GM23338 (cell line): ENCODE measurements at regions not wholly inside any gene's neighbourhood (a gene's known extent, or its start where the extent isn't known, plus 50 kb on each side); places are given as distances from the start of the nearest gene placed in this dataset.
"Not testable (repeated sequence)": the region's sequence is repeated elsewhere in the genome, so short reads cannot be mapped to it uniquely, and the experiment has no call there.

Experiments
- ATAC-seq: fragments of 200-7000 bp; cut with Tn5 transposase; 3 replicates; pipeline ENCODE4 v1.9.1; 2020
- DNase-seq: peaks from one replicate; pipeline ENCODE4 v3.0.0-alpha.2; 2015; ENCODE audit warnings: low spot score
- H2AFZ ChIP-seq: fragments of 200-600 bp; sonication (generic); 2 replicates; pipeline ENCODE4 v1.8.0; 2016; ENCODE audit warnings: antibody characterized with exemption, mild to moderate bottlenecking, moderate library complexity
- H3F3A ChIP-seq: fragments of 200-600 bp; sonication (generic); replicated peaks from 2 replicates; pipeline ENCODE4 v1.8.0; 2017; ENCODE audit warnings: antibody characterized with exemption, mixed run types, low read depth
- H3K27ac ChIP-seq: fragments of 200-600 bp; sonication (generic); 2 replicates; pipeline ENCODE4 v1.6.1; 2016; ENCODE audit warnings: low read depth
- H3K27me3 ChIP-seq: fragments of 200-600 bp; sonication (generic); 2 replicates; pipeline ENCODE4 v1.8.0; 2016; ENCODE audit warnings: mild to moderate bottlenecking, mixed run types, moderate library complexity; ENCODE audit not compliant: insufficient read depth
- H3K36me3 ChIP-seq: fragments of 200-600 bp; sonication (generic); 2 replicates; pipeline ENCODE4 v1.8.0; 2016; ENCODE audit warnings: mild to moderate bottlenecking; ENCODE audit not compliant: insufficient read depth
- H3K4me1 ChIP-seq: fragments of 200-600 bp; sonication (generic); 2 replicates; pipeline ENCODE4 v1.8.0; 2016; ENCODE audit warnings: mild to moderate bottlenecking, moderate library complexity; ENCODE audit not compliant: insufficient read depth
- H3K4me2 ChIP-seq: fragments of 200-600 bp; sonication (generic); 2 replicates; pipeline ENCODE4 v1.7.1; 2017; ENCODE audit warnings: mixed run types
- H3K4me3 ChIP-seq: fragments of 200-600 bp; sonication (generic); 2 replicates; pipeline ENCODE4 v1.6.1; 2016; ENCODE audit warnings: mixed run types
- H3K79me2 ChIP-seq: fragments of 200-600 bp; sonication (generic); replicated peaks from 2 replicates; pipeline ENCODE4 v1.8.0; 2017; ENCODE audit warnings: mild to moderate bottlenecking; ENCODE audit not compliant: insufficient read depth
- H3K9me2 ChIP-seq: fragments of 200-600 bp; sonication (generic); 2 replicates; pipeline ENCODE4 v1.8.0; 2017; ENCODE audit not compliant: insufficient read depth
- H4K20me1 ChIP-seq: fragments of 200-600 bp; sonication (generic); replicated peaks from 2 replicates; pipeline ENCODE4 v1.8.0; 2017; ENCODE audit warnings: mild to moderate bottlenecking; ENCODE audit not compliant: insufficient read depth
- H3K27ac Mint-ChIP-seq: 2 replicates; pipeline ENCODE4 v1.8.0; 2020; ENCODE audit warnings: inconsistent platforms, mild to moderate bottlenecking, moderate library complexity, mixed read lengths
- H3K27me3 Mint-ChIP-seq: 3 replicates; pipeline ENCODE4 v1.8.0; 2022; ENCODE audit warnings: low read depth, mild to moderate bottlenecking, moderate library complexity, mixed read lengths, inconsistent platforms; ENCODE audit not compliant: insufficient read depth, poor library complexity
- H3K36me3 Mint-ChIP-seq: 3 replicates; pipeline ENCODE4 v1.8.0; 2021; ENCODE audit warnings: low read depth, mild to moderate bottlenecking, inconsistent platforms, moderate library complexity, mixed read lengths
- H3K4me1 Mint-ChIP-seq: 3 replicates; pipeline ENCODE4 v1.8.0; 2020; ENCODE audit warnings: mild to moderate bottlenecking, inconsistent platforms, mixed read lengths
- H3K4me3 Mint-ChIP-seq: 3 replicates; pipeline ENCODE4 v1.8.0; 2021; ENCODE audit warnings: moderate library complexity, mild to moderate bottlenecking, inconsistent platforms, mixed read lengths
- H3K9me3 Mint-ChIP-seq: 3 replicates; pipeline ENCODE4 v1.8.0; 2020; ENCODE audit warnings: moderate library complexity, mild to moderate bottlenecking, inconsistent platforms, mixed read lengths
- JUNB ChIP-seq: IDR thresholded peaks from one replicate; pipeline ENCODE4 v1.6.1; 2016; ENCODE audit warnings: antibody characterized with exemption; ENCODE audit not compliant: unreplicated experiment
- POLR2AphosphoS5 ChIP-seq: IDR thresholded peaks from 2 replicates; pipeline ENCODE4 v1.6.1; 2016; ENCODE audit warnings: antibody characterized with exemption, low read depth
- ZNF114 ChIP-seq: fragments of 250-450 bp; sonication (Bioruptor Pico); IDR thresholded peaks from 2 replicates; pipeline ENCODE4 v1.5.0; 2020; ENCODE audit warnings: mild to moderate bottlenecking, moderate library complexity
- ZNF331 ChIP-seq: fragments of 250-450 bp; sonication (Bioruptor Pico); IDR thresholded peaks from 2 replicates; pipeline ENCODE4 v1.5.0; 2020; ENCODE audit warnings: low read depth, mild to moderate bottlenecking, moderate library complexity
- TF ChIP-seq, protein P1 (sequence below): fragments of 250-450 bp; sonication (Bioruptor Pico); IDR thresholded peaks from 2 replicates; pipeline ENCODE4 v1.5.0; 2020; ENCODE audit warnings: mild to moderate bottlenecking, moderate library complexity
- TF ChIP-seq, protein P2 (sequence below), 2 experiments: fragments of 200-600 bp in 1 of 2; sonication (generic) in 1 of 2; conservative IDR thresholded peaks; 2 replicates each; pipeline versions ENCODE4 v1.5.1 to v1.6.1; 2016 to 2017; ENCODE audit warnings: antibody characterized with exemption in 2 of 2, low read depth in 2 of 2, mild to moderate bottlenecking in 2 of 2, moderate library complexity in 1 of 2

DNA sequence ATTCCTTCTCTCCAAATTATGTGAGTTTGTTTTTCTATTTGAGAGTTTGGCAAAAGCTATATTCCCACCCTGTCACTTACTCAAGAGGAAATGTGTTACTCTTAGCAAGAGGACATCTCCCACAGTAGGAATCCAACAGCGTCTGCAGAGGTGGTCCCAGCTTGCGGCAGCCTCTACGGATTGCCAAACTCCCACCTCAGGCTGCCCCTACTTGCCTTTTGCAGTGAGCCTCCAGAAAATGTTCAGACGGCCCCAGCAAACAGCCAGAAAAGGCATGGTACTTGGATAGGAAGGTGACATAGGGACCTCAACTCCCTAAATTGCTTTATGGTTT, 158.4 kb downstream of the SUCLG1 start (continued):
- TF ChIP-seq, protein P1, sequence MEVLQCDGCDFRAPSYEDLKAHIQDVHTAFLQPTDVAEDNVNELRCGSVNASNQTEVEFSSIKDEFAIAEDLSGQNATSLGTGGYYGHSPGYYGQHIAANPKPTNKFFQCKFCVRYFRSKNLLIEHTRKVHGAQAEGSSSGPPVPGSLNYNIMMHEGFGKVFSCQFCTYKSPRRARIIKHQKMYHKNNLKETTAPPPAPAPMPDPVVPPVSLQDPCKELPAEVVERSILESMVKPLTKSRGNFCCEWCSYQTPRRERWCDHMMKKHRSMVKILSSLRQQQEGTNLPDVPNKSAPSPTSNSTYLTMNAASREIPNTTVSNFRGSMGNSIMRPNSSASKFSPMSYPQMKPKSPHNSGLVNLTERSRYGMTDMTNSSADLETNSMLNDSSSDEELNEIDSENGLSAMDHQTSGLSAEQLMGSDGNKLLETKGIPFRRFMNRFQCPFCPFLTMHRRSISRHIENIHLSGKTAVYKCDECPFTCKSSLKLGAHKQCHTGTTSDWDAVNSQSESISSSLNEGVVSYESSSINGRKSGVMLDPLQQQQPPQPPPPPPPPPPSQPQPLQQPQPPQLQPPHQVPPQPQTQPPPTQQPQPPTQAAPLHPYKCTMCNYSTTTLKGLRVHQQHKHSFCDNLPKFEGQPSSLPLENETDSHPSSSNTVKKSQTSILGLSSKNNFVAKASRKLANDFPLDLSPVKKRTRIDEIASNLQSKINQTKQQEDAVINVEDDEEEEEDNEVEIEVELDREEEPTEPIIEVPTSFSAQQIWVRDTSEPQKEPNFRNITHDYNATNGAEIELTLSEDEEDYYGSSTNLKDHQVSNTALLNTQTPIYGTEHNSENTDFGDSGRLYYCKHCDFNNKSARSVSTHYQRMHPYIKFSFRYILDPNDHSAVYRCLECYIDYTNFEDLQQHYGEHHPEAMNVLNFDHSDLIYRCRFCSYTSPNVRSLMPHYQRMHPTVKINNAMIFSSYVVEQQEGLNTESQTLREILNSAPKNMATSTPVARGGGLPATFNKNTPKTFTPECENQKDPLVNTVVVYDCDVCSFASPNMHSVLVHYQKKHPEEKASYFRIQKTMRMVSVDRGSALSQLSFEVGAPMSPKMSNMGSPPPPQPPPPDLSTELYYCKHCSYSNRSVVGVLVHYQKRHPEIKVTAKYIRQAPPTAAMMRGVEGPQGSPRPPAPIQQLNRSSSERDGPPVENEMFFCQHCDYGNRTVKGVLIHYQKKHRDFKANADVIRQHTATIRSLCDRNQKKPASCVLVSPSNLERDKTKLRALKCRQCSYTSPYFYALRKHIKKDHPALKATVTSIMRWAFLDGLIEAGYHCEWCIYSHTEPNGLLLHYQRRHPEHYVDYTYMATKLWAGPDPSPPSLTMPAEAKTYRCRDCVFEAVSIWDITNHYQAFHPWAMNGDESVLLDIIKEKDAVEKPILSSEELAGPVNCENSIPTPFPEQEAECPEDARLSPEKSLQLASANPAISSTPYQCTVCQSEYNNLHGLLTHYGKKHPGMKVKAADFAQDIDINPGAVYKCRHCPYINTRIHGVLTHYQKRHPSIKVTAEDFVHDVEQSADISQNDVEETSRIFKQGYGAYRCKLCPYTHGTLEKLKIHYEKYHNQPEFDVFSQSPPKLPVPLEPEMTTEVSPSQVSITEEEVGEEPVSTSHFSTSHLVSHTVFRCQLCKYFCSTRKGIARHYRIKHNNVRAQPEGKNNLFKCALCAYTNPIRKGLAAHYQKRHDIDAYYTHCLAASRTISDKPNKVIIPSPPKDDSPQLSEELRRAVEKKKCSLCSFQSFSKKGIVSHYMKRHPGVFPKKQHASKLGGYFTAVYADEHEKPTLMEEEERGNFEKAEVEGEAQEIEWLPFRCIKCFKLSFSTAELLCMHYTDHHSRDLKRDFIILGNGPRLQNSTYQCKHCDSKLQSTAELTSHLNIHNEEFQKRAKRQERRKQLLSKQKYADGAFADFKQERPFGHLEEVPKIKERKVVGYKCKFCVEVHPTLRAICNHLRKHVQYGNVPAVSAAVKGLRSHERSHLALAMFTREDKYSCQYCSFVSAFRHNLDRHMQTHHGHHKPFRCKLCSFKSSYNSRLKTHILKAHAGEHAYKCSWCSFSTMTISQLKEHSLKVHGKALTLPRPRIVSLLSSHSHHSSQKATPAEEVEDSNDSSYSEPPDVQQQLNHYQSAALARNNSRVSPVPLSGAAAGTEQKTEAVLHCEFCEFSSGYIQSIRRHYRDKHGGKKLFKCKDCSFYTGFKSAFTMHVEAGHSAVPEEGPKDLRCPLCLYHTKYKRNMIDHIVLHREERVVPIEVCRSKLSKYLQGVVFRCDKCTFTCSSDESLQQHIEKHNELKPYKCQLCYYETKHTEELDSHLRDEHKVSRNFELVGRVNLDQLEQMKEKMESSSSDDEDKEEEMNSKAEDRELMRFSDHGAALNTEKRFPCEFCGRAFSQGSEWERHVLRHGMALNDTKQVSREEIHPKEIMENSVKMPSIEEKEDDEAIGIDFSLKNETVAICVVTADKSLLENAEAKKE (CRISPR knock-in tag) = no peak
- TF ChIP-seq POLR2AphosphoS5 (no peak), ZNF331 (CRISPR knock-in tag) (no peak), ZNF114 (CRISPR knock-in tag) (no peak), JUNB (no peak)
- TF ChIP-seq, protein P2, sequence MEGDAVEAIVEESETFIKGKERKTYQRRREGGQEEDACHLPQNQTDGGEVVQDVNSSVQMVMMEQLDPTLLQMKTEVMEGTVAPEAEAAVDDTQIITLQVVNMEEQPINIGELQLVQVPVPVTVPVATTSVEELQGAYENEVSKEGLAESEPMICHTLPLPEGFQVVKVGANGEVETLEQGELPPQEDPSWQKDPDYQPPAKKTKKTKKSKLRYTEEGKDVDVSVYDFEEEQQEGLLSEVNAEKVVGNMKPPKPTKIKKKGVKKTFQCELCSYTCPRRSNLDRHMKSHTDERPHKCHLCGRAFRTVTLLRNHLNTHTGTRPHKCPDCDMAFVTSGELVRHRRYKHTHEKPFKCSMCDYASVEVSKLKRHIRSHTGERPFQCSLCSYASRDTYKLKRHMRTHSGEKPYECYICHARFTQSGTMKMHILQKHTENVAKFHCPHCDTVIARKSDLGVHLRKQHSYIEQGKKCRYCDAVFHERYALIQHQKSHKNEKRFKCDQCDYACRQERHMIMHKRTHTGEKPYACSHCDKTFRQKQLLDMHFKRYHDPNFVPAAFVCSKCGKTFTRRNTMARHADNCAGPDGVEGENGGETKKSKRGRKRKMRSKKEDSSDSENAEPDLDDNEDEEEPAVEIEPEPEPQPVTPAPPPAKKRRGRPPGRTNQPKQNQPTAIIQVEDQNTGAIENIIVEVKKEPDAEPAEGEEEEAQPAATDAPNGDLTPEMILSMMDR (conservative IDR thresholded peaks at IDR 0.05; ENCODE audit: low read depth in 2 of 2) = no peak

DNA sequence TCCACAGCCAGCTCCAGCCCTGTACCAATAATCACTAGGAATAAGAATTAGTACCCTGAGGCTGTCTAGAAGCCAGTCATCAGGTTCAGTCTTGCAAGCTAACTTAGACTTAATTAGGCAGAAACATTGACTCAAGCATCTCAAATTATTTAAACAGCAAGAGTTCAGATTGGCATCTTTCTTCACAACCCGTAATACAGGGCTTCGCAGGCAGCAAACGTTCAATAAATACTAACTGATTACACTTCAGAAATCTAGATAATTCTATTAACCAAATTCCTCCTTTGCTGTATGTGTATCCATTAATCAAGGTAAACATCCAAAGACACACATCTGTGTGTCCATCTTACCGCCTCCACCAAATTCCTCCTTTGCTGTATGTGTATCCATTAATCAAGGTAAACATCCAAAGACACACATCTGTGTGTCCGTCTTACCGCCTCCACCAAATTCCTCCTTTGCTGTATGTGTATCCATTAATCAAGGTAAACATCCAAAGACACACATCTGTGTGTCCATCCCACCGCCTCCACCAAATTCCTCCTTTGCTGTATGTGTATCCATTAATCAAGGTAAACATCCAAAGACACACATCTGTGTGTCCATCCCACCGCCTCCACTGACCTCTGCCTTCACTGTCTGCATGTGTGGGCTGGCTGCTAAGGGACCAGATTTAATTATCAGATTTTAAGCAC, 158.9 kb downstream of the SUCLG1 start:
- ATAC-seq, H3K79me2 ChIP-seq, H3K36me3 ChIP-seq, H3K27me3 Mint-ChIP-seq, H3K27ac ChIP-seq, H2AFZ ChIP-seq, H3K9me2 ChIP-seq, DNase-seq, H3K4me3 ChIP-seq, H3K27ac Mint-ChIP-seq, H3F3A ChIP-seq, H3K4me2 ChIP-seq, H3K4me3 Mint-ChIP-seq, H4K20me1 ChIP-seq, H3K27me3 ChIP-seq: not testable (repeated sequence)
- H3K4me1 Mint-ChIP-seq = peaks cover 22% of the 10 kb centered on the region
- peaks cover 12% of the 10 kb centered on the region for H3K36me3 Mint-ChIP-seq
- peaks cover 31% of the 10 kb centered on the region for H3K4me1 ChIP-seq
- H3K9me3 Mint-ChIP-seq = peaks cover 16% of the 10 kb centered on the region
